Thyroid gland (tissue), 4 donors: ENCODE measurements at regions not wholly inside any gene's neighbourhood (a gene's known extent, or its start where the extent isn't known, plus 50 kb on each side); places are given as distances from the start of the nearest gene placed in this dataset.

Experiments
- DNase-seq, 2 donors: peaks; one replicate each; pipeline ENCODE4 v3.0.0-alpha.2; 2019
- H3K27ac ChIP-seq, 3 donors: fragments of 200-600 bp; sonication (generic); 1 replicate in 2 of 3; 2 replicates in 1 of 3; pipeline ENCODE4 v1.5.1; 2016 to 2019; ENCODE audit warnings: mild to moderate bottlenecking in 1 of 3, moderate library complexity in 1 of 3
- H3K27me3 ChIP-seq: fragments of 200-600 bp; sonication (generic); one replicate; pipeline ENCODE4 v1.5.1; 2019
- H3K36me3 ChIP-seq, 2 donors: fragments of 200-600 bp; sonication (generic); one replicate each; pipeline ENCODE4 v1.5.1; 2016 to 2019
- H3K4me1 ChIP-seq, 2 donors: fragments of 200-600 bp; sonication (generic); one replicate each; pipeline ENCODE4 v1.5.1; 2017 to 2019
- H3K4me3 ChIP-seq, 3 donors: fragments of 200-600 bp; sonication (generic); replicated peaks in 1 of 3; 1 replicate in 2 of 3; 2 replicates in 1 of 3; pipeline ENCODE4 v1.5.1; 2016; ENCODE audit warnings: mild to moderate bottlenecking in 1 of 3
- H3K9me3 ChIP-seq: fragments of 200-600 bp; sonication (generic); one replicate; pipeline ENCODE4 v1.5.1; 2017
- POLR2A ChIP-seq, 2 donors: fragments of 450-650 bp; IDR thresholded peaks; one replicate each; pipeline ENCODE4 v1.6.1; 2017; ENCODE audit warnings: antibody characterized with exemption in 2 of 2, mild to moderate bottlenecking in 2 of 2, moderate library complexity in 1 of 2
- WGBS, 2 donors: methylation state at CpG; one replicate each; pipeline ENCODE4 v1.1.5; 2017; 5-methylcytosine and 5-hydroxymethylcytosine counted together
- intact Hi-C: fragments of 100-400 bp; cut with DNase I; formaldehyde crosslinking; loops from one replicate; pipeline ENCODE4 v1.15.1; 2023
- TF ChIP-seq, protein P1 (sequence below), 6 experiments: fragments of 200-600 bp in 3 of 6; fragments of 450-650 bp in 3 of 6; sonication (generic) in 3 of 6; IDR thresholded peaks; one replicate each; pipeline ENCODE4 v1.5.1; 2016 to 2019; ENCODE audit warnings: antibody characterized with exemption in 6 of 6, mild to moderate bottlenecking in 2 of 6, inconsistent platforms in 1 of 6, moderate library complexity in 1 of 6

DNA sequence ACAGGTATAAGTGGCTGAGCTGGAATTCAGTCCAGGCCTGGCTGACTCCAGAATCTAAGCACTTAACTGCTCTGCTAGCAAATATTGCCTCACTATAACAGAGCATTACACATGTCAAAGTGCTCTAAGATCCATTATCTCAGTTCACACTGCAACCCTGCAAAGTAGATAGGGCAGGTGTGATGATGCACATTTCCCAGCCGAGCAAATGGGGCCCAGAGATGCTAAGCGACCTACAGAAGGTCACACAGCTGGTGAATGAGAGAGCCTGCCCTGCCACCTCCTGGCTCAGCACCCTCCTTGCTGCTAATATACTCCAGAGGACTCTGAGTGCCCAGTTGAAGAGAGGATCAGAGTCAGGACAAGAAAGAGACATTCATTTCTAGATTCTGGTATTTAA is 73.6 kb upstream of the CCL1 start:
- intact Hi-C loops = no loop called here
- no peak for TF ChIP-seq POLR2A (IDR thresholded peaks at IDR 0.05)
- TF ChIP-seq, protein P1, sequence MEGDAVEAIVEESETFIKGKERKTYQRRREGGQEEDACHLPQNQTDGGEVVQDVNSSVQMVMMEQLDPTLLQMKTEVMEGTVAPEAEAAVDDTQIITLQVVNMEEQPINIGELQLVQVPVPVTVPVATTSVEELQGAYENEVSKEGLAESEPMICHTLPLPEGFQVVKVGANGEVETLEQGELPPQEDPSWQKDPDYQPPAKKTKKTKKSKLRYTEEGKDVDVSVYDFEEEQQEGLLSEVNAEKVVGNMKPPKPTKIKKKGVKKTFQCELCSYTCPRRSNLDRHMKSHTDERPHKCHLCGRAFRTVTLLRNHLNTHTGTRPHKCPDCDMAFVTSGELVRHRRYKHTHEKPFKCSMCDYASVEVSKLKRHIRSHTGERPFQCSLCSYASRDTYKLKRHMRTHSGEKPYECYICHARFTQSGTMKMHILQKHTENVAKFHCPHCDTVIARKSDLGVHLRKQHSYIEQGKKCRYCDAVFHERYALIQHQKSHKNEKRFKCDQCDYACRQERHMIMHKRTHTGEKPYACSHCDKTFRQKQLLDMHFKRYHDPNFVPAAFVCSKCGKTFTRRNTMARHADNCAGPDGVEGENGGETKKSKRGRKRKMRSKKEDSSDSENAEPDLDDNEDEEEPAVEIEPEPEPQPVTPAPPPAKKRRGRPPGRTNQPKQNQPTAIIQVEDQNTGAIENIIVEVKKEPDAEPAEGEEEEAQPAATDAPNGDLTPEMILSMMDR (IDR thresholded peaks at IDR 0.05) = no peak
- WGBS, 2 donors = 59 to 67% methylated on average over 2 of the region's 2 CpGs
- Histone ChIP-seq H3K4me1 (no peaks in the 10 kb centered on the region), H3K36me3 (no peaks in the 10 kb centered on the region), H3K9me3 (no peaks in the 10 kb centered on the region), H3K27ac (no peak overlapping the region), H3K27me3 (no peaks in the 10 kb centered on the region), H3K4me3 (no peak overlapping the region)
- no peak for DNase-seq

DNA sequence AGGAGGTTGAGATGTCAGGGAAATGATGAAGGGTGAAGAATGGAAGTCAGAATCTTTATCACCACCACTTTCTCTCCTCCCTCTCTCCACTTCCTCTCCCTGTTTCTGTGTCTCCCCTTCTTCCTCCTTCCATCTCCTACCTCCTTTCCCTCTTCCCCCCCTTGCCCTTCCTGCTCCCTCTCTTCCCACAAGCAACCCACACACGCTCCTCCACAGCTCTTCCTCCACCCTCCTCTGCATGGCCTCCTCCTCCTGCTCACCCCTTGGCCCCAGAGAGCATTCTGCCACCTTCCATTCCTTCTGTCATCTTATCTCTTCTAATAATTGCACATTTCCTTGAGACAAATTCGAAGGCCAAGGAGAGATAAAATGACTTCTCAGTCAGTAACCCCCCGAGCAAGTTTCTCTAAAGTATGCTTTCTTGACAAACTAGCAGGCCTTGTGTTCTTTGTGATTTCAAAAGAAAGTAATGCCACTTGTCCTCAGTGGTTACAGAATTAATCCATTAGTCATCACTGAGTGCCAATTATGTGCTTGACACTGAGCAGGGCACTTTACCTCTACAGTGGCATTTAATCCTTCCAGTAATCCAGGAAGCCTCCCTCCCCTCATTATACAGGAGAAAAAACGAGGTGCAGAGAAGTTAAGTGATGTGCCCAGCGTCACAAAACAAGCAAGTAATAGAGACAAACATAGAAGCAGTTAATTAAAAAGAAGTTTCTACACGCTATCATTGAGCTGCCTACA is 72.3 kb upstream of the CCL1 start:
- no peaks in the 10 kb centered on the region for H3K4me1 ChIP-seq
- intact Hi-C loops = no loop called here
- no peak overlapping the region for H3K27ac ChIP-seq
- H3K4me3 ChIP-seq = no peak overlapping the region
- WGBS, 2 donors = 29 to 37% methylated on average over 6 of the region's 6 CpGs
- H3K36me3 ChIP-seq = no peaks in the 10 kb centered on the region
- no peak for TF ChIP-seq POLR2A (IDR thresholded peaks at IDR 0.05)
- TF ChIP-seq, protein P1 (IDR thresholded peaks at IDR 0.05) = no peak
- H3K9me3 ChIP-seq = no peaks in the 10 kb centered on the region
- H3K27me3 ChIP-seq = no peaks in the 10 kb centered on the region
- no peak for DNase-seq

DNA sequence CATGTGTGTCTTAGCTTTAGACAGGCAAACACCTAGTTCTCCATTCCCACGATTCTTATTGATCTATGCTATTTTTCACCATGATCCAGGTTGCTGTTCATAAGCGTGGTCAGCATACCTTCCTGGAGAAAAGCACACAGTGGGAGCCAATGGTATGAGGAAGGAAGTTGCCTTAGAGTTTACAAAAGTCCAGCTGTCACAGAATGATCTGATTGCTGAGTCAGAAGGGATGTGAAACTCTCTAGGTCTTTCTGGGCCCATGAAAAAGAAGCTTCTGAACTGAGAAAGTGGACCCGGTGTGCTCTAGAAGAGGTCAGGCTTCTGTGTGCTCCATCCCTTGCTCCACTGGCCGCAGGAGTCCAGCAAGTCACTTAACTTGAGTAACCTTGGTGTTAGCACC is 71.0 kb upstream of the CCL1 start:
- WGBS, 2 donors = 46 to 64% methylated on average over 4 of the region's 4 CpGs
- Histone ChIP-seq H3K4me1 (no peaks in the 10 kb centered on the region), H3K36me3 (no peaks in the 10 kb centered on the region), H3K27ac (no peak overlapping the region), H3K9me3 (no peaks in the 10 kb centered on the region), H3K27me3 (no peaks in the 10 kb centered on the region), H3K4me3 (no peak overlapping the region)
- DNase-seq = no peak
- intact Hi-C loops = no loop called here
- TF ChIP-seq, protein P1 (IDR thresholded peaks at IDR 0.05) = no peak
- TF ChIP-seq POLR2A (IDR thresholded peaks at IDR 0.05) = no peak

DNA sequence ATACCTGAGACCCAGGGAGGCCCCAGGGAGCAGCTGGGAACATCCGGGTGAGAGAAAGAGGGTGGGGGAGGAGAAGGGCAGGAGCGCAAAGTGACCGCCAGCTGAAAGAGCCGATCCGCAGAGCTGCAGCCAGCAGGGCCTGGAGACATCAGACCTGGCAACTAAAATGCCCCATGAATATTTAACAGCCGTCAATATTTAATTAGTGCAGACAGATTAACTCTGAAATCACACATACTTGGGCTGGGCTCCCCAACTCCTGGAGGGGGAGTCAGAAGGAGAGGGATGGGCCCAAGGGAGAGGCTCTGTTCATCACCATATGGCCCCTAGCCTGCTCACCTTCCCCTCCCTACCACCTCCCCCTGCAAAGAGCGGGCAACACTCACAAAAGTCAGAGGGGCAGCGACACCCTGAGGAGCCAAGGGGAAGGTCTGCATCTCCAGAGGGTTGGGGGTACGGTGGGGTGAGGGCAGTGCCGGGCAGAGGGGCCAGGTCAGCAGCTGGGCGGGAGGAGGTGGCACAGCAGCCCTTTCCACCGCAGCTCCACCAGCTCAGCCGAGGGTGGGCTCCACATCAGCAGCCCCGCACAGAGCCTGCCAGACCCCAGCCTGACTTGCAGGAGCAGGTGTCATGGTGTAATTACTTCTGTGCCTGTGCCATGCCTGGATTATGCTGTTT is 61.9 kb upstream of the CCL1 start:
- peaks cover 6% of the 10 kb centered on the region for H3K27me3 ChIP-seq
- 12 to 24% methylated on average over 10 to 13 of the region's 14 CpGs for WGBS, 2 donors
- intact Hi-C loops = loop anchor here (5.0 kb wide), 1 partner anchor 212 kb away; no protein-coding TSS in a partner anchor
- TF ChIP-seq POLR2A (IDR thresholded peaks at IDR 0.05) = no peak
- TF ChIP-seq, protein P1 (IDR thresholded peaks at IDR 0.05) = no peak
- DNase-seq = no peak
- H3K36me3 ChIP-seq = no peaks in the 10 kb centered on the region
- H3K9me3 ChIP-seq = no peaks in the 10 kb centered on the region
- no peak overlapping the region for H3K4me3 ChIP-seq
- no peak overlapping the region for H3K27ac ChIP-seq
- no peaks in the 10 kb centered on the region for H3K4me1 ChIP-seq
